SK-N-SH (cell line): ENCODE measurements at regions not wholly inside any gene's neighbourhood (a gene's known extent, or its start where the extent isn't known, plus 50 kb on each side); places are given as distances from the start of the nearest gene placed in this dataset.

ENCODE experiments used
- CTCF ChIA-PET: fragments of 300-600, 350-600 bp; formaldehyde crosslinking; extraction: SDS; loops from one replicate; lab custom pipeline; 2021; lab: Yijun Ruan, JAX
- POLR2A ChIA-PET: fragments of 350-600 bp; sonication (Branson Sonifier 250); formaldehyde crosslinking; extraction: SDS; loops from one replicate; lab custom pipeline; 2020; ENCODE audit warnings: antibody characterized with exemption, inconsistent platforms; lab: Yijun Ruan, JAX
- DNase-seq: peaks from one replicate; pipeline ENCODE4 v3.0.0; 2012
- H2AFZ ChIP-seq: fragments of 200-600 bp; sonication (generic); 2 replicates; pipeline ENCODE4 v1.8.1; 2016; ENCODE audit warnings: antibody characterized with exemption, mild to moderate bottlenecking, low read depth
- H3F3A ChIP-seq: fragments of 200-600 bp; sonication (generic); replicated peaks from 2 replicates; pipeline ENCODE3; 2016; ENCODE audit warnings: antibody characterized with exemption, mild to moderate bottlenecking; ENCODE audit not compliant: insufficient read depth
- H3K27ac ChIP-seq, 2 experiments: fragments of 200-500 bp in 1 of 2; fragments of 200-600 bp in 1 of 2; sonication (Bioruptor generic) in 1 of 2; sonication (generic), shearing (Covaris generic) in 1 of 2; 2 replicates each; pipeline versions ENCODE4 v1.5.1 to v1.6.1; 2014 to 2016; ENCODE audit warnings: low read depth in 2 of 2, inconsistent platforms in 1 of 2, low read length in 1 of 2, mild to moderate bottlenecking in 1 of 2, mixed read lengths in 1 of 2
- H3K27me3 ChIP-seq: fragments of 200-600 bp; sonication (generic), shearing (Covaris generic); 2 replicates; pipeline ENCODE4 v1.6.1; 2016; ENCODE audit warnings: mixed run types; ENCODE audit not compliant: insufficient read depth
- H3K36me3 ChIP-seq, 2 experiments: fragments of 200-500 bp in 1 of 2; fragments of 200-600 bp in 1 of 2; sonication (Bioruptor generic) in 1 of 2; sonication (generic) in 1 of 2; replicated peaks in 1 of 2; 2 replicates each; pipeline versions ENCODE3 to v1.5.1; 2014 to 2016; ENCODE audit warnings: low read length in 1 of 2, mild to moderate bottlenecking in 1 of 2; ENCODE audit not compliant: insufficient read depth in 2 of 2, control insufficient read depth in 1 of 2
- H3K4me1 ChIP-seq, 2 experiments: fragments of 200-500 bp in 1 of 2; fragments of 200-600 bp in 1 of 2; sonication (Bioruptor generic) in 1 of 2; sonication (generic), shearing (Covaris generic) in 1 of 2; 2 replicates each; pipeline versions ENCODE4 v1.5.1 to v1.6.1; 2014 to 2016; ENCODE audit warnings: low read depth in 1 of 2, low read length in 1 of 2, mixed run types in 1 of 2; ENCODE audit not compliant: insufficient read depth in 2 of 2, control insufficient read depth in 1 of 2
- H3K4me2 ChIP-seq: fragments of 200-600 bp; sonication (generic), shearing (Covaris generic); 2 replicates; pipeline ENCODE4 v1.6.1; 2017; ENCODE audit warnings: mixed run types
- H3K4me3 ChIP-seq, 2 experiments: fragments of 200-500 bp in 1 of 2; fragments of 200-600 bp in 1 of 2; sonication (Bioruptor generic) in 1 of 2; sonication (generic), shearing (Covaris generic) in 1 of 2; 2 replicates each; pipeline versions ENCODE4 v1.5.1 to v1.8.1; 2014 to 2016; ENCODE audit warnings: low read depth in 2 of 2, inconsistent platforms in 1 of 2, low read length in 1 of 2, mild to moderate bottlenecking in 1 of 2, mixed read lengths in 1 of 2, moderate library complexity in 1 of 2
- H3K79me2 ChIP-seq: fragments of 200-600 bp; sonication (generic); 2 replicates; pipeline ENCODE4 v1.8.1; 2017; ENCODE audit warnings: mild to moderate bottlenecking; ENCODE audit not compliant: insufficient read depth
- H3K9ac ChIP-seq: fragments of 200-600 bp; sonication (generic); 2 replicates; pipeline ENCODE4 v1.6.1; 2017; ENCODE audit warnings: mixed run types
- H3K9me2 ChIP-seq: fragments of 200-600 bp; sonication (generic); 2 replicates; pipeline ENCODE4 v1.6.1; 2017; ENCODE audit warnings: mixed run types
- H3K9me3 ChIP-seq: fragments of 200-600 bp; sonication (generic); 2 replicates; pipeline ENCODE4 v1.6.1; 2017; ENCODE audit warnings: mixed run types, mild to moderate bottlenecking, moderate library complexity
- H4K20me1 ChIP-seq: fragments of 200-600 bp; sonication (generic); 2 replicates; pipeline ENCODE4 v1.6.1; 2017; ENCODE audit warnings: mild to moderate bottlenecking, mixed run types; ENCODE audit not compliant: insufficient read depth
- CHD2 ChIP-seq: fragments of 150-350 bp; IDR thresholded peaks from 2 replicates; pipeline ENCODE4 v1.6.1; 2018; ENCODE audit warnings: low read length; ENCODE audit not compliant: partially characterized antibody
- EP300 ChIP-seq, 2 experiments: IDR thresholded peaks; 2 replicates each; pipeline versions ENCODE4 v1.4.0 to v1.6.1; 2012; ENCODE audit warnings: borderline replicate concordance in 1 of 2, low read depth in 1 of 2, low read length in 1 of 2
- FOSL2 ChIP-seq: IDR thresholded peaks from 2 replicates; pipeline ENCODE4 v1.4.0; 2012; ENCODE audit warnings: low read depth, mild to moderate bottlenecking, moderate library complexity, borderline replicate concordance
- FOXJ3 ChIP-seq: sonication (generic); formaldehyde crosslinking; IDR thresholded peaks from 2 replicates; pipeline ENCODE4 v1.5.1; 2020; ENCODE audit warnings: mild to moderate bottlenecking, missing genetic modification reagents
- FOXM1 ChIP-seq: IDR thresholded peaks from 2 replicates; pipeline ENCODE4 v1.4.0; 2012; ENCODE audit warnings: low read depth, mild to moderate bottlenecking
- GATA2 ChIP-seq: sonication (generic); formaldehyde crosslinking; IDR thresholded peaks from 2 replicates; pipeline ENCODE4 v1.5.0; 2020; ENCODE audit warnings: mild to moderate bottlenecking, missing genetic modification reagents
- IRF3 ChIP-seq: fragments of 150-350 bp; IDR thresholded peaks from 2 replicates; pipeline ENCODE4 v1.6.1; 2016; ENCODE audit warnings: mild to moderate bottlenecking, low read depth, low read length
- JUND ChIP-seq: IDR thresholded peaks from 2 replicates; pipeline ENCODE4 v1.4.0; 2012
- MEF2A ChIP-seq: IDR thresholded peaks from 2 replicates; pipeline ENCODE4 v1.4.0; 2012; ENCODE audit warnings: low read depth, borderline replicate concordance
- MXI1 ChIP-seq: IDR thresholded peaks from 2 replicates; pipeline ENCODE4 v1.6.1; 2012; ENCODE audit warnings: mild to moderate bottlenecking, low read depth, low read length, improper control_type of control experiment
- NFIC ChIP-seq: IDR thresholded peaks from 2 replicates; pipeline ENCODE4 v1.4.0; 2012; ENCODE audit warnings: borderline replicate concordance
- NRF1 ChIP-seq: IDR thresholded peaks from 2 replicates; pipeline ENCODE4 v1.6.1; 2012; ENCODE audit warnings: low read depth, mild to moderate bottlenecking, low read length
- PBX3 ChIP-seq: IDR thresholded peaks from 2 replicates; pipeline ENCODE4; 2012
- POLR2AphosphoS5 ChIP-seq: IDR thresholded peaks from 2 replicates; pipeline ENCODE4 v1.6.1; 2012; ENCODE audit warnings: low read depth, low read length
- RAD21 ChIP-seq: IDR thresholded peaks from 2 replicates; pipeline ENCODE4 v1.6.1; 2012; ENCODE audit warnings: mild to moderate bottlenecking, low read length
- RCOR1 ChIP-seq: fragments of 150-350 bp; IDR thresholded peaks from 2 replicates; pipeline ENCODE4 v1.6.1; 2017; ENCODE audit warnings: antibody characterized with exemption, low read length
- SIN3A ChIP-seq: IDR thresholded peaks from 2 replicates; pipeline ENCODE4 v1.6.1; 2012; ENCODE audit warnings: low read depth, mild to moderate bottlenecking, low read length, moderate library complexity, borderline replicate concordance
- SMC3 ChIP-seq: IDR thresholded peaks from 2 replicates; pipeline ENCODE4 v1.6.1; 2012; ENCODE audit warnings: low read depth, low read length, improper control_type of control experiment
- TCF12 ChIP-seq: IDR thresholded peaks from 2 replicates; pipeline ENCODE4 v1.4.0; 2012
- TEAD4 ChIP-seq: IDR thresholded peaks from 2 replicates; pipeline ENCODE4 v1.4.0; 2012; ENCODE audit warnings: mild to moderate bottlenecking, borderline replicate concordance; ENCODE audit not compliant: insufficient read depth
- USF2 ChIP-seq: fragments of 150-350 bp; IDR thresholded peaks from 2 replicates; pipeline ENCODE4 v1.6.1; 2017; ENCODE audit warnings: antibody characterized with exemption, low read length, low read depth, borderline replicate concordance
- WGBS: methylation state at CpG from one replicate; pipeline ENCODE4 v1.1.6; 2017; ENCODE audit warnings: low lambda C conversion rate; 5-methylcytosine and 5-hydroxymethylcytosine counted together

GRCh38 chr2:146450131-146450530 lies 1394.7 kb upstream of the ACVR2A start:
- WGBS: 8% methylated on average over 2 of the region's 2 CpGs
- ChIA-PET CTCF (no interaction called here), POLR2A (no interaction called here)
- no peak for DNase-seq
- Histone ChIP-seq H3K36me3 (no peaks in the 10 kb centered on the region), H3K4me2 (no peak overlapping the region), H2AFZ (no peak overlapping the region), H3F3A (no peaks in the 10 kb centered on the region), H3K27ac (no peak overlapping the region), H3K4me3 (no peak overlapping the region), H3K9me2 (no peaks in the 10 kb centered on the region), H3K27me3 (no peaks in the 10 kb centered on the region), H4K20me1 (no peaks in the 10 kb centered on the region), H3K9me3 (no peaks in the 10 kb centered on the region), H3K79me2 (no peaks in the 10 kb centered on the region), H3K4me1 (no peaks in the 10 kb centered on the region), H3K9ac (no peak overlapping the region)
- TF ChIP-seq FOXJ3 (CRISPR knock-in tag) (no peak), TCF12 (no peak), EP300 (IDR thresholded peaks at IDR 0.05; ENCODE audit: borderline replicate concordance in 1 of 2, low read depth in 1 of 2, low read length in 1 of 2) (no peak), FOSL2 (no peak), RAD21 (no peak), MXI1 (no peak), TEAD4 (no peak), CHD2 (no peak)

GRCh38 chr2:146444987-146445386 lies 1399.8 kb upstream of the ACVR2A start:
- Histone ChIP-seq H3K4me2 (no peak overlapping the region), H3K4me3 (no peak overlapping the region), H3K27me3 (no peaks in the 10 kb centered on the region), H2AFZ (no peak overlapping the region), H3K27ac (no peak overlapping the region), H3K9ac (no peak overlapping the region), H3K9me3 (no peaks in the 10 kb centered on the region), H3F3A (no peaks in the 10 kb centered on the region), H3K4me1 (no peaks in the 10 kb centered on the region), H3K9me2 (no peaks in the 10 kb centered on the region), H3K36me3 (no peaks in the 10 kb centered on the region), H3K79me2 (no peaks in the 10 kb centered on the region), H4K20me1 (no peaks in the 10 kb centered on the region)
- TF ChIP-seq NRF1: no peak
- no peak for TF ChIP-seq PBX3
- TF ChIP-seq NFIC: no peak
- TF ChIP-seq POLR2AphosphoS5: no peak
- no peak for TF ChIP-seq GATA2 (CRISPR knock-in tag)
- DNase-seq: no peak
- ChIA-PET CTCF (interaction anchor here (1.0 kb wide), 1 partner anchor 17 kb away, joined by 3 read pairs; no protein-coding TSS in a partner anchor), POLR2A (no interaction called here)

GRCh38 chr2:146444085-146444484 lies 1400.7 kb upstream of the ACVR2A start:
- no peaks in the 10 kb centered on the region for H3F3A ChIP-seq
- no peaks in the 10 kb centered on the region for H4K20me1 ChIP-seq
- H3K9me2 ChIP-seq: no peaks in the 10 kb centered on the region
- no peaks in the 10 kb centered on the region for H3K27me3 ChIP-seq
- H3K4me1 ChIP-seq: no peaks in the 10 kb centered on the region
- no peaks in the 10 kb centered on the region for H3K79me2 ChIP-seq
- no peak overlapping the region for H3K27ac ChIP-seq
- no peak overlapping the region for H3K4me2 ChIP-seq
- H2AFZ ChIP-seq: no peak overlapping the region
- ChIA-PET POLR2A (no interaction called here), CTCF (no interaction called here)
- DNase-seq: no peak
- H3K36me3 ChIP-seq: no peaks in the 10 kb centered on the region
- no peaks in the 10 kb centered on the region for H3K9me3 ChIP-seq
- no peak overlapping the region for H3K9ac ChIP-seq
- no peak overlapping the region for H3K4me3 ChIP-seq
- TF ChIP-seq EP300 (IDR thresholded peaks at IDR 0.05; ENCODE audit: borderline replicate concordance in 1 of 2, low read depth in 1 of 2, low read length in 1 of 2): no peak
- TF ChIP-seq NRF1: no peak
- TF ChIP-seq FOSL2: no peak
- TF ChIP-seq SIN3A: no peak
- TF ChIP-seq JUND: no peak
- TF ChIP-seq RCOR1: no peak
- TF ChIP-seq IRF3: no peak
- TF ChIP-seq CHD2: no peak
- TF ChIP-seq NFIC: no peak
- no peak for TF ChIP-seq FOXJ3 (CRISPR knock-in tag)
- TF ChIP-seq USF2: no peak
- TF ChIP-seq TEAD4: no peak
- TF ChIP-seq MEF2A: no peak
- TF ChIP-seq FOXM1: no peak
- TF ChIP-seq SMC3: no peak
- TF ChIP-seq MXI1: no peak
- TF ChIP-seq GATA2 (CRISPR knock-in tag): no peak
